ENCODE measurements at regions not wholly inside any gene's neighbourhood (a gene's known extent, or its start where the extent isn't known, plus 50 kb on each side); places are given as distances from the start of the nearest gene placed in this dataset.
"Not testable (repeated sequence)": the region's sequence is repeated elsewhere in the genome, so short reads cannot be mapped to it uniquely, and the experiment has no call there.

GRCh38 chrX:7638078-7638710 lies 204.8 kb upstream of the VCX start:
- DNase-seq (ENCODE audit: low read depth) = no peak

GRCh38 chrX:7637066-7637465 lies 205.9 kb upstream of the VCX start:
- no peak for DNase-seq (ENCODE audit: low read depth)

- DNase-seq (ENCODE audit: low read depth) = no peak
These were observed 207.4 kb upstream of the VCX start for GRCh38 chrX:7635604-7636003.

GRCh38 chrX:7620560-7620959 lies 222.4 kb upstream of the VCX start:
- no peak for DNase-seq (ENCODE audit: low read depth)

GRCh38 chrX:7617994-7618393 lies 225.0 kb upstream of the VCX start:
- no peak for DNase-seq (ENCODE audit: low read depth)

DNA sequence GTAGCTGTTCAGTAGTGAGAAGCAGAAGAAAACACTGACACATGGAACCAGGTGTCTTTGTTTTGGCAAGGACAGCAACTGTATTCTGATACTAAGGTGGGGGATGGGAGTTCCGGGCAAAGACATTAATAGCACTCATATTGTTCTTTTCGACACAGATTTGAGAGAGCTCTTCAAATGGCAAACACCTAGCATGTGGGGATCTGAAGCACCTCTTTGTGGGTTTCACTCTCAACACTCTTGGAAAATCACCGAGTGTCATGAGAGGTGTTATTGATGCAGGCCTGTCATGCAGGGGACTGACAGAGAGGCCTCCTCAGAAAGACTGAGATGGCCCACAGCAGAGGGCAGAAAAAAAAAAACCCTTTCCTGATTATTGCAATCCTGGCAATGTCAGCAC lies 228.4 kb upstream of the VCX start:
- no peak for DNase-seq (ENCODE audit: low read depth)

DNA sequence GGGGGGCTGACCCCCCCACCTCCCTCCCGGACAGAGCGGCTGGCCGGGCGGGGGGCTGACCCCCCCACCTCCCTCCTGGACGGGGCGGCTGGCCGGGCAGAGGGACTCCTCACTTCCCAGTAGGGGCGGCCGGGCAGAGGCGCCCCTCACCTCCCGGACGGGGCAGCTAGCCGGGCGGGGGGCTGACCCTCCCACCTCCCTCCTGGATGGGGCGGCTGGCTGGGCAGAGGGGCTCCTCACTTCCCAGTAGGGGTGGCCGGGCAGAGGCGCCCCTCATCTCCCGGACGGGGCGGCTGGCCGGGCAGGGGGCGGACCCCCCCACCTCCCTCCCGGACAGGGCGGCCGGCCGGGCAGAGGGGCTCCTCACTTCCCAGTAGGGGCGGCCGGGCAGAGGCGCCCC lies 234.3 kb upstream of the VCX start:
- DNase-seq (ENCODE audit: low read depth) = not testable (repeated sequence)

- DNase-seq (ENCODE audit: low read depth) = no peak
These were observed 236.8 kb upstream of the VCX start for GRCh38 chrX:7606039-7606652.

GRCh38 chrX:7603387-7603786 lies 239.6 kb upstream of the VCX start:
- no peak for DNase-seq (ENCODE audit: low read depth)

- no peak for DNase-seq (ENCODE audit: low read depth)
These were observed 246.1 kb upstream of the VCX start for GRCh38 chrX:7596822-7597221.

DNA sequence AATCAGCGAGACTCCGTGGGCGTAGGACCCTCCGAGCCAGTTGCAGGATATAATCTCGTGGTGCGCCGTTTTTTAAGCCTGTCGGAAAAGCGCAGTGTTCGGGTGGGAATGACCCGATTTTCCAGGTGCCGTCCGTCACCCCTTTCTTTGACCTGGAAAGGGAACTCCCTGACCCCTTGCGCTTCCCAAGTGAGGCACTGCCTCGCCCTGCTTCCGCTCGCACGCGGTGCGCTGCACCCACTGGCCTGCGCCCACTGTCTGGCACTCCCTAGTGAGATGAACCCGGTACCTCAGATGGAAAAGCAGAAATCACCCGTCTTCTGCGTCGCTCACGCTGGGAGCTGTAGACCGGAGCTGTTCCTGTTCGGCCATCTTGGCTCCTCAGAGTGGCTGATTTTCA lies 249.6 kb upstream of the VCX start:
- DNase-seq (ENCODE audit: low read depth) = not testable (repeated sequence)

DNA sequence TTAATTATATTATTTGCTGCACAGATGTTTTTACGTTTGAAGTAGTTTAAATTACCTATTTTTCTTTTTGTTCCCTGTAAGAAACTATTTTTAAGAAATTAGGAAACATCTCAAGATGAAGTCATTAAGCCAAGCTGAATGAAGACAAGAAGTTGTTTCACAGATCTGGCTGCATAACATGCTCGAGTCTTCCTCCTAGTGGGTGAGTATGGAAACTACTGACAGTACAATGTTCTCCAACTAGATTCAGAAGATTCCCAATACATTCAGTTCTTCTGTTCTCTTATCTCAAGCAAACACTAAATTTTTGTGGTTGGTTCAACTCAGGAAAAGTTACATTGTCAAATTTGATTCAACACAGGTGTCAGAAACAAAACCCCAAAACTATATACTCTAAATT lies 256.8 kb upstream of the VCX start:
- no peak for DNase-seq (ENCODE audit: low read depth)

- no peak for DNase-seq (ENCODE audit: low read depth)
These were observed 260.8 kb upstream of the VCX start for GRCh38 chrX:7582191-7582590.

- DNase-seq (ENCODE audit: low read depth) = no peak
These were observed 262.8 kb upstream of the VCX start for GRCh38 chrX:7580127-7580526.

DNA sequence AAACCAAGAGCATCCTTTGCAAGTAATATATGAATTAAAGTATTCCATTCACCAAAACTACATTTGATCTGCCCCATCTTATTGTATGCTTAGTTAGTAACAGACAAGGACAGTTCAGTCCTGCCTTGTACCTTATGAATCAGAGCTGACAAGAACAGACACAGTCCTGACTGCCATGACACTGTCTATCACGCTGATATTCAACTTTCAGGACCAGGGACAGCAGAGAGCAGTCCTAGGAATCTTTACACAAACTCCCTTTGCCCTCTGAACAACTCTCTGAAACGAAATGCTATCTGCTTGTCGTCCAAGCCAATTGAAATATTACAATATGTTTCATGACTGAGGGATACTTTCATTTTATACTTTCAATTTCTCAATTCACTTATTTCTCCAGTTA lies 268.6 kb upstream of the VCX start:
- DNase-seq (ENCODE audit: low read depth) = no peak

DNA sequence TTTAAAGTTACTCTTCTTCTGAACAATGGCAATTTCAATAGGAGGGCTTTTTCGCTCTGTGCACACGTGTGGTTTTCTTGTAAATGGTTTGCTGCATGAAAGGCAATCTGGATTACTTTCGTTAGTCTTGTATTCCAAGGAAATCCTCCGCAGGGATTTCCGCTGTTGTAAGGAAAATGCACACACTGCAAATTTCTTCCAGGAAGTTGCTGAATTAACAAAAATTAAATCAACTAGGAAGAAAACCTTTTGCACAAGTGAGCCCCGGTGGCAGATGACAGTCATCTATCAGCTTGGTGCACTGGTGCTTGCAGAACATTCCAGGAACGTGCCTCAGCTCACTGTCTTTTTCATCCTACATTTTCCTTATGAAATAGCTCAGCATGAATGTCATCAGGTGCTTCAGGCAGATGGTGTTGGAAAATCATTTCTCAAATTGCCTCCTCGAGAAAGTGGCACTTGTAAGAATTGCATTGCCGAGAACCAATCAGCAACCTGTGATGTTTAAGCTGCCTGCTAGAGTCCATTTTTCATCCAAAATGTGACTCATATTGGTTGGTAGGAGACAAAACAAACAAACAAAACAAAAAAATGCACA lies 272.4 kb upstream of the VCX start:
- DNase-seq (ENCODE audit: low read depth) = no peak

GRCh38 chrX:7568597-7568996 lies 274.4 kb upstream of the VCX start:
- no peak for DNase-seq (ENCODE audit: low read depth)

- no peak for DNase-seq (ENCODE audit: low read depth)
These were observed 274.8 kb upstream of the VCX start for GRCh38 chrX:7568130-7568529.

GRCh38 chrX:7552760-7553159 lies 290.2 kb upstream of the VCX start:
- DNase-seq (ENCODE audit: low read depth) = no peak

DNA sequence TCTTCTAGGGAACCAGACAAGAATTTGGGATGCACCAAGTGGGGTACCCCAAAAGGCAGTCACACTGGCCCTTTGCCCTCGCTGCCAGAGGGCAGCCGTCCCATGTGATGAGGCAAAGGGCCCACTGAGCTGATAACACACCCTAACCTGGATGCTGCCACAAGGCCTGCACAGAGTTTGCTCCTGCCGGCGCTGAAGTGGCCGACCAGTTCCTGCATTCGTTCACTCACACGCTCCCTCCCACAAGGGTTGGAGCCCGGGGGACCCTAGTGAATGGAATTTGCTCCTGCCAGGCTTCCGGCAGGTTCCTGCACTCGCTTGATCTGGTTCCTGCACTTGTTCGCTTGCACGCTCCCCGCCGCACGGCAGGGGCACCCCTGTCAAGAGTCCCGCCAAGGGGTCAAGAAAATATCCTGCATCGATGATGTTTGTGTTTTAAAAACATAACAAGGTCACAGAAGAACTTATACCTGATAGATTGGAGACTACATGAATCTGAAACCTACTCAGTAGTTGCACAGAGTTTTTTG lies 296.4 kb upstream of the VCX start:
- DNase-seq (ENCODE audit: low read depth) = no peak

DNA sequence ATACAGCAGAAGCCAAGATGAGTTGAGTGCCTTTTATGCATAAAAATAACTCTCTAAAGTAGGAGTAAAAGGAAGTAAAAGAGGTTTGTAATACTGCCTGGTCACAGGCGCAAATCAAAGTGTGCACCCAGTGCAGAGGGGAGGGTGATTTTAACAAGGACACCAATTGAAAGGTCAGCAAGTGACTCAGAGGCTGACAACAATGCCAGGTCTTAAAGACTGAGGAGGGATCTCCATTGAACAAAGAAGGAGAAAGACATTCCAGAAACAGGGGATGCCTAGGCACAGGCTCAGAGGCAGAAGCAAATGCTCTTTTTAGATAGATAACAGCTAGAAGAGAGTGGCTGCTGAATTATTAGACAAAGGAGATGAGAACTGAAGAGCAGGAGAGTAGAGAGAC lies 297.4 kb upstream of the VCX start:
- no peak for DNase-seq (ENCODE audit: low read depth)

DNA sequence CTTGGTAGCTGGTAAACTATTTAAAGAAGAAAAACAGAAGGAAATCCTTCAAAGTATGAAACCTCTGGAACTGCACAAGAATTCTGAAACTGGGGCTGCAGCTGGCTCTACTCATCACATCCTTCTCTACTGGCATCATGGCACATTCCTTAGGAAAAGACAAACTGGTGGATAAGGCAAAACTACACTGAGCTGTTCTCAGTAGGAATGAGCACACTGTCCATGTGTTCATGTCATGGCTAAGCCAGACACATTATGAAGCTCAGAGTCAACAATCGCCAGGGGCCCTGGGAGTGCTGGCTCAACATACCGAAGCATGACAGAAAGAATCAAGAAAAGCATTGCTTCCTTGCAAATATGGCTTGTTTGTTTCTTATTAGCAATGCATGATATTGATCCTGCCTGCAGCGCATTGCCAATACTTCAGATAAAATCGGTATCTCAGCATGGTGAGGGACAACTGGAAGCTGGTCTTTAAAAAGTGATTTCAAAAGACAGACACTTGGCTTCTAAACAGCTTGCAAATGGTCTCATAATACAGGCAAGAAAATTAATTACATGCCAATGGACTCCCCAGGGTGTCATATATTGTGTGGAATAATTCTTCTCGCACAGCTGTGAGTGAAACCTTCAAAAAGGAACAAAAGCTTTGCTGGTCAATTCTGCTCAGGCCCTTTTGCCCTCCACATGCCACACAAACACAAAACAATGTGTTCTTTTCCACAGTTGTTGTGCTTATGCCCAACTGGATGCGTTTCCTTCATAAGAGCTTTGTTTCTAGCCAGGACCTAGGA lies 300.2 kb upstream of the VCX start:
- DNase-seq (ENCODE audit: low read depth) = no peak

DNA sequence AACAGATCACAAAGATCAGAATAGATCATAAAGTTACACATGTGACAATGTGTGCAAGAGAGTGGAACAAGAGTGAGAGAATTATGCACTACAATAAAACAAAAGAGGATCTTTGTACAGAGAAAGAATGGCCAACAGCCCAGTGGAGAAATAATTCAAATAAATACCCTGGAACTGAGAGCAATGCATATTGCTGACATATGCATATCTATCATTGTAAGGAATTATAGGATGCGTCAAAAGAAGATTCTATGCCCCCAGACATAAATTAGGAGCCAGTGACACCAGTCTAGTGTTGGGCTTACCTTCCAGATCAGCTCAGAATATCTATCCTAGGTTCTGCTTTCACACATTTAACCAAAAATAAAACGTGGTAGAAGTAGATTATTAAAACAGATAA lies 320.1 kb upstream of the VCX start:
- DNase-seq (ENCODE audit: low read depth) = no peak
